ENCODE measurements at regions not wholly inside any gene's neighbourhood (a gene's known extent, or its start where the extent isn't known, plus 50 kb on each side); places are given as distances from the start of the nearest gene placed in this dataset.

DNA sequence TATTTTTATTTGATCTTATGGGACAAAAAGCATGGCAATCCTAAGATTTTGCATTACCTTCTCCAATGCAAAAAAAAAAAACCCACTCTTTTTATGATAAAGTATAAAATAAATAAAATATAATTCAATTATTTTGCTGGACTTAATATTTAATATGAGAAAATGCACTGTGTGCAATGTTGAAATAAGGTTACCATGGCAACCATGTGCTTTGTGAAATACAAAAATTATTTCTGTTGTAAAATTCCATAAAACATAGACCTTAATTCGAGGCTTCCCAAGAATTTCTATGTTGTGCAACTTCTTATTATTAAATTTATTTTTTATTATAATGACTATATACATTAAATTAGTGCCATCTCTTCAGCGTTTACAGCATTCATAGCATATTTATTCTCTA, 989.5 kb downstream of the MRPL39 start:
- TF ChIP-seq, protein P1, sequence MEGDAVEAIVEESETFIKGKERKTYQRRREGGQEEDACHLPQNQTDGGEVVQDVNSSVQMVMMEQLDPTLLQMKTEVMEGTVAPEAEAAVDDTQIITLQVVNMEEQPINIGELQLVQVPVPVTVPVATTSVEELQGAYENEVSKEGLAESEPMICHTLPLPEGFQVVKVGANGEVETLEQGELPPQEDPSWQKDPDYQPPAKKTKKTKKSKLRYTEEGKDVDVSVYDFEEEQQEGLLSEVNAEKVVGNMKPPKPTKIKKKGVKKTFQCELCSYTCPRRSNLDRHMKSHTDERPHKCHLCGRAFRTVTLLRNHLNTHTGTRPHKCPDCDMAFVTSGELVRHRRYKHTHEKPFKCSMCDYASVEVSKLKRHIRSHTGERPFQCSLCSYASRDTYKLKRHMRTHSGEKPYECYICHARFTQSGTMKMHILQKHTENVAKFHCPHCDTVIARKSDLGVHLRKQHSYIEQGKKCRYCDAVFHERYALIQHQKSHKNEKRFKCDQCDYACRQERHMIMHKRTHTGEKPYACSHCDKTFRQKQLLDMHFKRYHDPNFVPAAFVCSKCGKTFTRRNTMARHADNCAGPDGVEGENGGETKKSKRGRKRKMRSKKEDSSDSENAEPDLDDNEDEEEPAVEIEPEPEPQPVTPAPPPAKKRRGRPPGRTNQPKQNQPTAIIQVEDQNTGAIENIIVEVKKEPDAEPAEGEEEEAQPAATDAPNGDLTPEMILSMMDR (IDR thresholded peaks at IDR 0.05; ENCODE audit: low read depth, low read length, missing input control), result no peak
- TF ChIP-seq TAF1 (conservative IDR thresholded peaks at IDR 0.05) (no peak), RXRA (IDR thresholded peaks at IDR 0.05) (no peak), RAD21 (IDR thresholded peaks at IDR 0.05) (no peak), JUND (IDR thresholded peaks at IDR 0.05) (no peak)
- TF ChIP-seq, protein P2, sequence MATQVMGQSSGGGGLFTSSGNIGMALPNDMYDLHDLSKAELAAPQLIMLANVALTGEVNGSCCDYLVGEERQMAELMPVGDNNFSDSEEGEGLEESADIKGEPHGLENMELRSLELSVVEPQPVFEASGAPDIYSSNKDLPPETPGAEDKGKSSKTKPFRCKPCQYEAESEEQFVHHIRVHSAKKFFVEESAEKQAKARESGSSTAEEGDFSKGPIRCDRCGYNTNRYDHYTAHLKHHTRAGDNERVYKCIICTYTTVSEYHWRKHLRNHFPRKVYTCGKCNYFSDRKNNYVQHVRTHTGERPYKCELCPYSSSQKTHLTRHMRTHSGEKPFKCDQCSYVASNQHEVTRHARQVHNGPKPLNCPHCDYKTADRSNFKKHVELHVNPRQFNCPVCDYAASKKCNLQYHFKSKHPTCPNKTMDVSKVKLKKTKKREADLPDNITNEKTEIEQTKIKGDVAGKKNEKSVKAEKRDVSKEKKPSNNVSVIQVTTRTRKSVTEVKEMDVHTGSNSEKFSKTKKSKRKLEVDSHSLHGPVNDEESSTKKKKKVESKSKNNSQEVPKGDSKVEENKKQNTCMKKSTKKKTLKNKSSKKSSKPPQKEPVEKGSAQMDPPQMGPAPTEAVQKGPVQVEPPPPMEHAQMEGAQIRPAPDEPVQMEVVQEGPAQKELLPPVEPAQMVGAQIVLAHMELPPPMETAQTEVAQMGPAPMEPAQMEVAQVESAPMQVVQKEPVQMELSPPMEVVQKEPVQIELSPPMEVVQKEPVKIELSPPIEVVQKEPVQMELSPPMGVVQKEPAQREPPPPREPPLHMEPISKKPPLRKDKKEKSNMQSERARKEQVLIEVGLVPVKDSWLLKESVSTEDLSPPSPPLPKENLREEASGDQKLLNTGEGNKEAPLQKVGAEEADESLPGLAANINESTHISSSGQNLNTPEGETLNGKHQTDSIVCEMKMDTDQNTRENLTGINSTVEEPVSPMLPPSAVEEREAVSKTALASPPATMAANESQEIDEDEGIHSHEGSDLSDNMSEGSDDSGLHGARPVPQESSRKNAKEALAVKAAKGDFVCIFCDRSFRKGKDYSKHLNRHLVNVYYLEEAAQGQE (IDR thresholded peaks at IDR 0.05), result no peak
